Dedifferentiated amniotic fluid mesenchymal stem cell (primary cell): ENCODE measurements at regions not wholly inside any gene's neighbourhood (a gene's known extent, or its start where the extent isn't known, plus 50 kb on each side); places are given as distances from the start of the nearest gene placed in this dataset.

Source experiments
- DNase-seq: peaks from one replicate; pipeline ENCODE4 v3.0.0-alpha.2; 2016; ENCODE audit errors: extremely low spot score

DNA sequence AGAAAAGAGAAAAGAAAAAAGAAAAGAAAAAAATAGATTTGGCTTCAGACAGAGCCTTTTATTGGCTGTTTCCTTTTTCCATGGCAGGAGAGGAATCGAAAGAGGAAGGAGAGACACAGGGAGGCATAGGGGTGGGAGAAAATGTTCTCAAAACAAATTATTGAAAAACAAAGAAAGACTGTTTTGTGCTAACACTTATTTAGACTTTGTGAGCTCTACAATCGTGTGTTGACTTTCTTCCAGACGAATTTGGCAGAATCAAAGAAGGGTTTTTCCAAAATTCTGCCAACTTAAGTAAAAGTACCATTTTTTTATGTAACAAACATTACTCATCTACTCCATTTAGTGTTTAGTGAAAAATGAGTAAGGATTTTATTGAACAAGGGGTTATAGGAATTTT lies 982.2 kb downstream of the REEP3 start:
- no peak for DNase-seq

DNA sequence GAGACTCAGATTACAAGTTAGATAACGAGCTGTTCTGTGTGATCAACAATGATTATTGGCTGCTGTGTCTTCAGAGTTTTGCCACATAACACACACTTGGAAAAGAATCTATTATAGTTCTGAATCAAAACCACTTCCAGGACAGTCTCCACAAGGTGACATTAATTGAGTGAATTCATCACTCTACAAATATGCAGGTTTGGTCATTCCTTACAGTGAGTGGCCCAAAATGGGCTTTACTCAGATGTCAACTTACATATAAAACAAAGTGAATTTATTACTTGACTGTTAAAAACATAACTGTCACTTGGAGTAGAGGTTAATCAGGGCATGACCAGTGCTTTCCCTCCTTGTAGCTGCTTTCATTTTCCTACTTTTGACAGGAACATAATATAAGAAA lies 984.3 kb downstream of the REEP3 start:
- DNase-seq, result no peak

DNA sequence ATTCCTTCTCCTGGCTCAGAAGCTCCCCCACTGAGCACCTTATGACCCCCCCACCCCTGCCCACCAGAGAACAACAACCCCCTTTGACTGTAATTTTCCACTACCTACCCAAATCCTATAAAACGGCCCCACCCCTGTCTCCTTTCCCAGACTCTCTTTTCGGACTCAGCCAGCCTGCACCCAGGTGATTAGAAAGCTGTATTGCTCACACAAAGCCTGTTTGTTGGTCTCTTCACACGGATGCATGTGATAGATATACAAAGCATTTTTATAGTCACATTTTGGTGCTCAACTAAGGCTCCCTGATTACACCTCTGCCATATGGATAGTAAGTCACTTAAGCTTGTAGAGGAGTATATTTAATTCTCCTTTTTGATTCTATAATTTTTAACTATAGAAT lies 985.8 kb downstream of the REEP3 start:
- DNase-seq, result no peak

DNA sequence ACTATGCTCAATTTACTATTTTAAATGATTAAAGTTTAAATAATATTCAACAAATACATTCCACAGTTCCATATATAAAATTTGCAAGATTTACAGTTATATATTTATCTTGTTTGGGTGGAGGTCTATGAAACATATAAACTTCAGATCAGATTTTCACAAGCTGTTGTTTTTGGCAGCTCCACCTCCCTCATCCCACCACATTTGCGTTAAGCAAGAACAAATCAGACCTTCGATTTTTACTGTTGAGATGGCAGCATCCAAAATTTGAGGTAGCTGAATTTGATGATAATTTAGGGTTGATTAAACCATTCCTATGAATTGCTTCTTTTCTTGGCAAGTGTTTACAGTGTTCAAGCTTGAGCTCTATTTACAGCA lies 986.4 kb downstream of the REEP3 start:
- DNase-seq, result no peak

DNA sequence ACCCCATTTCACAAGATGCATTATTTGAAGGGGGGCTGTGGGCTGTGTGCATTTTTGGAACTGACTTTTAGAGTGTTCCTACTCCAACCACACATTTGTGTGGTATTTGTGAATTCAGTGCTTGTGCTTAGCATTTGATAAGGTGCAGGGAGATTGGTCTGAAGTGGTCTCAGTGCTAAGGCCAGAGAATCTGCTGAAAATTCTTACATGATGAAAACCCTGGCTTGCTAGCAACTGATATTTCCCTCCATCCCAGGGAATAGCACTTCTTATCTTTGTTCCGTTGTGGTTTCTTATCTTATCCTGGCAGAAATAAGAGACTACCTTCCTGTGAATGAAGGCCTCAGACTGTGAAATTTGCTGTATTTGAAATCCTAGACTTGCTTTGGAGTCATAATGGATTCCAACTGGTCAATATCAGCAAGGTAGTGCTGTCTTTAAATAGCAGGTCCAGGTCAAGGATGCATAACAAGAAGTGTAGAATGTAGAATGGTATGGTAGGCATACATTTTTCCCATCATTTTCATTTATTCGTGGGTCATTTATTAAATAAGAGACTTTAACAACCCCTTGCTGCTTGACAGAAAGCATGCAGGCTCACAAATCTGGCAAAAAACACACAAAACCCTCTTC lies 986.9 kb downstream of the REEP3 start:
- DNase-seq, result no peak

DNA sequence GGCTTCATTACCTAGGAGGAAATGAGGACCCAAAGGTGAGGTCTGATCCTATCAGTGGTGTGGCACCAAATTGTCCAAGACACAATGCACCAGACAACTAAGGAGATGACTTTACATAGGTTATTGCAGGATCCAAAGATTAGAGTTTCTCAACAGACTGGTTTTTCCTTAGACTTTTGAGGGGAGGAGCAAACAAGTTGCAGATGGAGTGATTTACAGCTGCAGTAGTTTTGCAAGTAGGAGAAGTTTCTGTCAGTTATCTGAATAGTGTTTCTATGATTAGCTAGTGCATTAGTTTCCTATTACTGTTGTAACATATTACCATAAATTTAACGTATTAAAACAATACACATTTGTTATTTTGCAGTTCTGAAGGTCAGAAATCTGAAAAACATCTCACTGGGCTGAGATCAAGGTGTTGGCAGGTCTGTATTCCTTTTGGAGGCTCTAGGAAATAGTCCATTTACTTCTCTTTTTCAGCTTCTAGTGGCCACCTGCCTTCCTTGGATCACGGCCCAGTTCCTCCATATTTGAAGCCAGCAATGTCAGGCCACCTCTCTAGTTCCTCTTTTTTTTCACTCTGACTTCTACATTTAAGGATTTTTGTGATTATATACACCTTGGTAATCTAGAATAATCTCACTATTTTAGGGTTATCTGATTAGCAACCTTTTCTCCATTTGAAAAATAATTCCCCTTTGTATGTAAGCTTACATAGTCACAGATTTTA lies 994.9 kb downstream of the REEP3 start:
- no peak for DNase-seq

DNA sequence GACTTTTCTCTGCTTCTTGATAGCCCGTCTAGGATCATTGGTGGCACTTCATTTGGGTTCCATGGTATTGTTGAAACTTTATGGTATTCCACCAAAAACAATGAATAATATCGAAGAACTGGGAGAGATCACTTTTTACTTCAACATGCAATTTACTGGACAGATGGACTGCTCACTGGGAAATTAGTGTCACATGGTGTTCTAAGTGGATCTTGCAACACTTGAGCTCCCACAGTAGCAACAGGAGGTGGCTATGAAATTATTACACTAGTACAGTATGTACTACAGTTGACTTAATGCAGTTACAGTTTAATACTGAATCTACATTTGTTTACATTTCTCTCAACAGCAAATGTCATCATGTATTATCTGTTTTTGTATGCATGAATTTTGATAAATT lies 997.3 kb downstream of the REEP3 start:
- no peak for DNase-seq

DNA sequence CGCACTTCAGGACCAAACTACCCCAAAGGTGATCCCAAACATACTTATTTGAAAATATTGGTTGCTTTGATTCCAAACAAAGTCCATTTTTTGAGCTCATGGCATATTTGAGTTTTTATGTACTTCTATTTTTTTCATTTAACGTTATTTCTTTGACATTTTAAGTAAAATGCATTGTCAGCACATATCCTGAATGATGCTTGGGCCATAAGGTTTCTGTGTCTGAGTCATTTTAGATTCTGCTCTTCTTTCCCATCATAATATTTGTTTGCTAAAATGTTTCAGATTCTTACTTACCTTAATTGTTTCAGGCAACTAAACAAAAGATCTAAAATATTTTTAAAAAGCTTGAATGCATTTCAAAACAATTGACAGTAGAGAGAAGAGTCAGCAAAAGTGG lies 998.2 kb downstream of the REEP3 start:
- no peak for DNase-seq

DNA sequence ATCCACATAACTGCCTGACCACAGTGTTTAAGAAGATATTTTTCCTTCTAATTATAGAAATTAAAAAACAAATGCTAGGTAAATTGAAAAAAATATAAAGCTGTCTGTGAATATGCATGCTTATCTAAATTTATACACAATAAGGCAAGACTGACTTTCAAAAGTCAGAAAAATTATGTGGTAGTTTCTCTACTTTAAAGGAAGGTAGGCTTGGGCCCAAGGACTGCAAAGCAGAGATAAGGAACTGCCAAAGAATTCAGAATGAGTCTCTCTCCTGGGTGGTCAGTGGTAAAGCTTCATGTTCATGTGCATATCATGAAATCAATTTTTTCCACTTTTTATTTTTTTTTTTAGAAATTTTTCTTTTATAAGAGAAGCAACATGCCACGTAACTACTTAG lies 998.6 kb downstream of the REEP3 start:
- DNase-seq, result no peak

DNA sequence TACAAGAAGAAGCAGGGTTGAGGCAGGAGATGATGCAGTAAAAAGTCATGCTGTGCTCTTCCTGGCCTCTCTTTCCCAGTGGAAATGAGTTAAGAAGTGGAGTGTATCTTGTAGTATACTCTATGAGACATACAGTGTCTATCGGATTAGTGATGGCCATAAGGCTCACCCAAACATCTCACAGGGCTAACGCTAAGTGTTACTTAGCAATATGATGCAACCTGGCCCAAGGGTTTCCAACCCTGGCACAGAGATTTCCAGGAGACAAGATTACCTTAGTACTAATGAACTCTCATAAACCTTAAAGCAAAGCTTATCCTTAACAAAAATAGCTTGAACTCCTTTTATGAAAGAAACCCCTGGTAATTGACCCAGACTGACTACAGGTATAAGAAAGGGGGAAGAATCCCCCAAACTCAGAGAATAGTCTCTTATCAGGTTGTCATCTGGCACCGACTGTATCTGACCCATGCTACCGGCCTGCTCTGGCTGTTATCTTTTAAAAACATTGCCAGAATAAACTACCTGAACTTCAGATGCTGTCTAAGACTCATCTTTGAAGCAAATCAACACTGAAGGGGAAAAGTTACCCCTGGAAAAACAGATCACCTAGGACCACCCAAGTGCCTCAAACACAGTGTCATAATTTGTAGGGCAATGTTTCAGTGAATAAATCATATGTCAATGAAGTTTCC lies 1002.0 kb downstream of the REEP3 start:
- DNase-seq, result no peak

DNA sequence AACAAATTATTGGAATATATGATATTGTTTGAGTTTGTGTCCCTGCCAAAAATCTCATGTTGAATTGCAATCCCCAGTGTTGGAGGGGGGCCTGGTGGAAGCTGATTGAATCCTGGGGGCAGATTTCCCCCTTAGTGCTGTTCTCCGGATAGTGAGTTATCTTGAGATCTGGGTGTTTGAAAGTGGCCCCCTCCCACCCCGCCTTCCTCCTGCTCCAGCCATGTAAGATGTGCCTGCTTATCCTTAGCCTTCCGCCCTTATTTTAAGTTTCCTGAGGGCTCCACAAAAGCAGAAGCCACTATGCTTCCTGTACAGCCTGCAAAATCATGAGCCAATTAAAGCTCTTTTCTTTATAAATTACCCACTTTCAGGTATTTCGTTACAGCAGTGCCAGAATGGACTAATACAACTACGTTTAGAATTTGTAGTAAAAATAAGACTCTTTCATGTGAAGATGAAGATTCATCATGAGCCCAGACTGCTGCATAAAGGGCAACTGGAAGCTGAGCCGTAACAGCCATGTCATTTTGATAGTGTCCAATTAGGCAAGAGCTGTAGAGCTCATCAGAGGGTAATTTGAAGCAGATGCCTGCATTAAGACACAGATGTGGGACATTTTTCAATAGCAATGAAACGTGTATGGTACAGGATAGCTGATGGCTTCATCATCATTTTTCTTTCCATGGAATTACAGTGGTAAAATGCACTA lies 1007.2 kb downstream of the REEP3 start:
- DNase-seq, result no peak

DNA sequence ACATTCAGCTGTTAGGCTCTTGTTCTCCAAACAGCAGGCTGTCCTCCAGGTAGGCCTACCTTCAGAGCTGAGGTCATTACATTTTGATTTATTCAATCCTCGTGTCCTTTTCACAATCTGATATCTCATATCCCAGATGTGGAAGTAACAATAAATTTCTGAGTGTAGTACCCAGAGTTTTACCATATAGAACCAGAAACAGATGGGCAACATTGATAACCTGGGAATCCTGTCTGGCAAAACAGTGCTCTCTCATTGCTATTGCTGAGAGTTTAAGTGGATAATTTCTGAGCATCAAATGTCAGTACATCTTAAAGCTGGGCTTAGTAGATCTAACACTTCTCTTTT lies 1007.8 kb downstream of the REEP3 start:
- no peak for DNase-seq

DNA sequence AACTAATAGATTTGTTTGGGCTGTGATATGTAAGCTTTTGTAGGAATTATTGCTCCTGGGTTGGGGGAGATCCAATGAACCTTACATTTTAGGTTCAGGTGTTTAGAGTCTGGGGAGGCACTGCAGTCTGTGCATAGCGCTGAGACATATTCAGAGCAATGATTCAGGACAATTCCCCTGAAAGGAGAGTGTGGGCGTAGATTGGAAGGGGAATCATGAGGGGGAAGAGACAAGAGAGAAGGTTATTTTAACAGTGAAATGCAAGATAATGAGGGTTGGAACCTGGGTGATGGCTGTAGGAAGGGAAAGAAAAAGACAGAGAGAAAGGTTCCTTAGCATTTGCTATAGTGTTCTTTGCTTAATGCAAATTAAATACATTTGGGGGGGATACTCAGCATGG lies 1013.4 kb downstream of the REEP3 start:
- DNase-seq, result no peak

DNA sequence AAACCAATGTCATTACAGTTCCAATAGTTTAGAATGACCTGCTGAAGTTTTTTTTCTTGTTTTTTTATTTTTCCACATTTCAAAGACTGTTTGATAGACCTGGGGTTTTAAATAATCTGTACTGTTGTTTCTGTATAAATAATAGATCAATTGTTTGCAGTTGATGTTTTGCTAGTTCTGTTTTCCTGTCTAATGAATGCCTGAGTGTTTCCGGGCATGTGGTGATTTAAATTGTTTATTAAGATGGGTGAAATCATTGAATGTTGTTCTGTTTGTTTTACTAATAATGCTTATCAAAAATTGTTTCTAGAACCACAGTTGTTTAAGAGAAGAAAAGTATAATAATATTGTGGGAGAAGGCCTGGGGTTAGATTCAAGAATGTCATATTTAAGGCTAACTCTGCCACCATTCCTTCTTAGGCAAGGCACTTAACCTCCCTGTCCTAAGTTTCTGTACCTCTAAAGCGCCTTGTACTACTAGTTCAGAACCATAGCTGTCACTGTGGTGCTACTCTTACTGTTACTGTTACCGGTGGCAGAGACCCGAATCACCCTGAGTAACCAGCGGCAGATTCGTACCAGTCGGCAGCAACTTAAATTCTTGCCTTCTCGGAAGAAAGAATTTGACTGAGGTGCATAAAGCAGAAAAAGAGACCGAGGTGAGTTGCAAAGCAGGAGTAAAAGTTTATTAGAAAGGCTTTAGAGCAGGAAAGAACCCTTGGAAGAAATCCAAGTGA lies 1014.1 kb downstream of the REEP3 start:
- DNase-seq, result no peak

DNA sequence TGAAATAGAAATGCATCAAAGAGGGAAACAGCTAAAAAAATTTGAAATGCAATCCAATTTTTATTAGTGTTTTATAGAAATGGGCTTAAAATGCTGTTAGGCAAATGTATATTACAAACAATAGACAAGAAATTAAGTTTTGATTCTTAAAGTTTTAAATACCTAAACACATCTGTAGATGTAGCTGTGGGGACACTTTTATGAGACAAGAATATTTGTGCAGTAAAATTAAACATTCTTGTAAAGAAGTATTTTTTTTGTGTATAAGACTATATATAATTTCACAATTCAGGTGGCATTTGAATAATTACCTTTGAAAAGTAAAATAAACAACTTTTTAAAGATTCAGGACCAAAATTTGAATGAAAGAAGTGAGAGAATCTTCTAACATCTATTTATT lies 1015.9 kb downstream of the REEP3 start:
- DNase-seq, result no peak

DNA sequence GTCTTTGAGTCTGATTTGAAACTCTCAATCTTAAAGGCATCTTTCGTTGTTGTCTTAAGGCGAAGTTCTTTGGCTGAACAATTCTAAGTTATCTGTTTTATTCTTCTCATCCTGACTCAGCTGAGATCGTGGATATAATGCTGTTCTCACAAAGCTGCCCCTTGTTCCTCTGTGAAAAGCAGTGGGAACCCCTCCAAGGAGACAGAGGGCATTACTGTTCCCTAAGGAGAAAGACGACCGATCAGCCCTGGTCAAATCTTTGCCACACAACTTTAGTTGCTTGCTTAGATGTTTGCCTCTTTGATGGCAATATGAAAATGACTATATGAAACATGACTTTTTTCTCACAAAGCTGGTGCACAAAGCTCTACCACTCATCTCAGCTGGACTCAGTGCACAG lies 1016.7 kb downstream of the REEP3 start:
- no peak for DNase-seq

DNA sequence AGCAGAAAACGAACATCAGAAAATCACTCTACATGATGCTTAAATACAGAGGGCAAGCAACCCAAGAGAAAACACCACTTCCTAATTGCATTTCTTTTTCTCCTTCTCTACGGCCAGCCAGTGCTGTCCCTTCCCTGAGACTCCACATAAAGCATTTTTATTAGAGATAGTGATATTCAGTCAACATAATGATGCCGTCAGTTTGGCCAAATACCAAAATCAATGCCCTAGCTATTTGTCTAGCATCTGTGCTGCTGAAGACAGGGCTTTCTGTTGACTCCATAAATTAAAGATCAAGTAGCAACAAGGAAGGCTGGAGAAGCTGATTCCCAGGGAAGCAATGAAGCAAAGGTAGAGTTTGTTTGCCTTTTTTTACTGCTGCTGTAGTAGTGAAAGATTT lies 1024.9 kb downstream of the REEP3 start:
- no peak for DNase-seq

DNA sequence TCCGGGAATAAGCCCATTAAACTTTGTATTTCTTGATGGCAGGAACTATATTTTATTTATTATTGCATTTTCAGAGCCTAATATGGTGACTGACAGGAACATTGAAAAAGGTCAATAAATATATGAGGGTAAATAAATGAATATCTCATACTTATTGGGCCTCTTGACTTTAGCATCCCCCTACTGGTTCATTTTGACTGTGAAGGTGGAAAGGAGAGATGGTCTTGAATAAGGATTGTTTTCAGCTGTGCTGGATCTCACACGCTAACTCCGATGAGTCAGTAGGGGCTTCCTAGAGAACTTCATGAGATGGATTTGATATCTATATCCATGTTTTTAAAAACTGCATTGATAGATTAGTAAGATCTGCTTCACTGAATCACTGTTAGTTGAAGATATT lies 1026.0 kb downstream of the REEP3 start:
- no peak for DNase-seq

DNA sequence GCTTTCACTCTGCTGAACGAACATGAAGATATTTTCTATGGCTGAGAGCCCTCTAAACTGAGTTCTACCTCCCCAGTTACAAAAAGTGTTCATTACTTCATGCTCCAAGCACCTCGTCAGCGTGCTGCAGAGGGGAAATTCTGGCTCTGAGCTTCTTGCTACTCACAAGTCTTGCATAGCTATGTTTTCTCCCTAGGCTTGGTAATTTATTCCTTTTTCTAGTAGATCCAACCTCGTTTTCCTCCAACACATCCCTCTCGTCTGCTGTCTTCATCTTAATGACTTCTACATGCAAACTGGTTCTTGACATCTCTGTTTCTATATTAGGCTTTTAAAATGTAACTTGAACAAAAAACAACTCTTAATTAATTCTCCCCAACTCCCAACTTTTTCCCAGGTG lies 1034.5 kb downstream of the REEP3 start:
- no peak for DNase-seq

DNA sequence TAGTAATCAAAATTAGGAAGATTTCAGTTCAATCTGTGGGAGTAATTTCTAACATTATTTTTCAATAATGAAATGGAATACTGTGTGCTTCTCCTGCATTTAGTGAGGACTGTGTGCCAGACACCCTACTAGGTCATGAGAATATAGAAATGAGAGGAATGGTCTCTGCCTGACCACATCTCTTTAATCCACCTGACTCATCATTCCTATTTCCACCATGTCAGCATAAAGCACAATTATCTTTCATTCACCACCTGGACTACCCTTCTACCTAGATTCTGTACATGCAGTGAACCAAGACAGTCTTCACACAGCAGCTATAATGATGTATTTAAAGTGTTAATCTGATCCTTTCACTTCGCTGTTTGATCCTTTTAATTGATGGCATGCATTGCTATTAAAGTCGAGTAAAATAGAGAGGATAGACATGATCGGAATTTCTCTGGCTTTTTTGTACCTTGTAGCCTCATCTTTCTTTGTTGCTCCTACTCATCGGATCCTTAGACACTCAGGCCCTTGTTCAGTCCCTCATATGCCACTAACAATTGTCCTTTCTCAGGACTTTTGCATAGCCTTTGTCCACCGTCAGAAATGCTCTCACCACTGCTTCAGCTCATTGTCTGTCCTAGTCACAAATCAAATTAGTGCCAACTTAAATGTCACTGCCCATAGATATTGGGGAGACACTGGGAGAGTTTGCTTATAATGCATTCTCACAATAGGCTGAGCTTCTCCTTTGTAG lies 1037.1 kb downstream of the REEP3 start:
- no peak for DNase-seq

DNA sequence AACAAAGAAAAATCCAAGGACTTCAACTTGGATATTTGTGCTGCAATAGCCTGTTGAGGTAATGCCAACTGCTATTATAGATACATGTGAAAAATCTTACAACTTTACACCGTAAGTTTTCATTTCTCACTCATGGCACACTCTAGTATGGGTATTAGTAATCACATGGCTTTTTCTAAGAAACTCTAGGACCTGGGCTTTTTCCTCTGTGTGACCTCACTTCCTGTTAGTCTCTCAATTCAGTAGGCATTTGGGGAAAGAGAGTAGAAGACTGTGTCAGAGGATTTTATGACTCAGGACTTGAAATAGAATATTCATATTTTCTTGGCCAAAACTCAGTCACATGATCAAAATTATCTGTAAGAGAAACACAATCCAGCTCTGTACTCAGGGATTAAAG lies 1049.9 kb downstream of the REEP3 start:
- no peak for DNase-seq
